HG03139 (cell line): ENCODE measurements at regions not wholly inside any gene's neighbourhood (a gene's known extent, or its start where the extent isn't known, plus 50 kb on each side); places are given as distances from the start of the nearest gene placed in this dataset.

Experiments used
- ATAC-seq: cut with Tn5 transposase; IDR thresholded peaks from one replicate; pipeline ENCODE4 v1.9.1; 2021; ENCODE audit not compliant: unreplicated experiment

GRCh38 chr7:124692425-124692824 lies 73.2 kb downstream of the GPR37 start:
- no peak for ATAC-seq

GRCh38 chr7:124690840-124691239 lies 74.8 kb downstream of the GPR37 start:
- ATAC-seq: no peak

- ATAC-seq: no peak
Observed at GRCh38 chr7:124689931-124690330, 75.7 kb downstream of the GPR37 start.

- no peak for ATAC-seq
Observed at GRCh38 chr7:124689523-124689922, 76.1 kb downstream of the GPR37 start.

GRCh38 chr7:124688991-124689390 lies 76.6 kb downstream of the GPR37 start:
- ATAC-seq: no peak

- no peak for ATAC-seq
Observed at GRCh38 chr7:124686543-124687171, 78.9 kb downstream of the GPR37 start.

GRCh38 chr7:124681946-124682345 lies 83.6 kb downstream of the GPR37 start:
- no peak for ATAC-seq

GRCh38 chr7:124680304-124680703 lies 85.3 kb downstream of the GPR37 start:
- no peak for ATAC-seq

GRCh38 chr7:124679586-124680225 lies 85.9 kb downstream of the GPR37 start:
- no peak for ATAC-seq

GRCh38 chr7:124679146-124679545 lies 86.4 kb downstream of the GPR37 start:
- ATAC-seq: no peak

GRCh38 chr7:124674451-124674850 lies 91.1 kb downstream of the GPR37 start:
- no peak for ATAC-seq

GRCh38 chr7:124672011-124672410 lies 93.6 kb downstream of the GPR37 start:
- no peak for ATAC-seq

- no peak for ATAC-seq
Observed at GRCh38 chr7:124667312-124668153, 98.1 kb downstream of the GPR37 start.

GRCh38 chr7:124662937-124663336 lies 102.7 kb downstream of the GPR37 start:
- no peak for ATAC-seq

GRCh38 chr7:124662372-124662771 lies 103.2 kb downstream of the GPR37 start:
- no peak for ATAC-seq

GRCh38 chr7:124655990-124656389 lies 109.6 kb downstream of the GPR37 start:
- ATAC-seq: no peak

GRCh38 chr7:124652237-124652636 lies 113.4 kb downstream of the GPR37 start:
- no peak for ATAC-seq

- ATAC-seq: no peak
Observed at GRCh38 chr7:124651136-124651535, 114.5 kb downstream of the GPR37 start.

GRCh38 chr7:124649397-124650014 lies 116.1 kb downstream of the GPR37 start:
- ATAC-seq: no peak

GRCh38 chr7:124647630-124648306 lies 117.8 kb downstream of the GPR37 start:
- ATAC-seq: no peak

- no peak for ATAC-seq
Observed at GRCh38 chr7:124645704-124646103, 119.9 kb downstream of the GPR37 start.
